GM21528 (cell line): ENCODE measurements at regions not wholly inside any gene's neighbourhood (a gene's known extent, or its start where the extent isn't known, plus 50 kb on each side); places are given as distances from the start of the nearest gene placed in this dataset.

Experiments used
- ATAC-seq: cut with Tn5 transposase; IDR thresholded peaks from one replicate; pipeline ENCODE4 v1.9.1; 2021; ENCODE audit warnings: mild to moderate bottlenecking, moderate library complexity; ENCODE audit not compliant: unreplicated experiment, low FRiP score

DNA sequence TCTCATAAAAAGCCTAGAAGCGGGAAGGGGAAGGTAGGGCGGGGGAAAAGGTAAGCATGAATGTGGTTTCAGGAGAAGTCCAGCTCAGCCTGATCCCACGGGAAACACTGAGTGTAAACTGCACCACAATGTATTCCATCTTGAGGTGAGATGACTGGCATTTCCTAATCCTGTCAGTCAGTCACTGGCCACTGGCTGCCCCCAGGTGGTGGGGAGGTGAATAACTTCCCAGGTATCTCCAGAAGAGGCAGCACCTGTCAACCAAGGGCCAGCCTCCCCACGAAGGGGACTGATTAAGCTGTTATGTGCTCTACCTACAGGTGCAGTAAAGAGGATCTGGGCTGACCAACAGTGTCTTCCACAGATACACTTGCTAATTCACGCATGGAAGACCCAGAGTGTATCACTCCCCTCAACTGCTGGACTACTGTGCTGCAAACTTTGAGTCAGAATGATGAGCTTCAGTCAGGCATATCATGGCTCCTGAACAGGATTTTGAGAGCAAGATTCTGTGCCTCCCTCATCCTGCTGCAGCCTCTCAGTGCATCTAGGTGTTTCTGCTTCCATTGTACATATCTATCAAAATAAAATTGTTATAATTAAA is 108.5 kb upstream of the CCL2 start:
- ATAC-seq, result no peak

DNA sequence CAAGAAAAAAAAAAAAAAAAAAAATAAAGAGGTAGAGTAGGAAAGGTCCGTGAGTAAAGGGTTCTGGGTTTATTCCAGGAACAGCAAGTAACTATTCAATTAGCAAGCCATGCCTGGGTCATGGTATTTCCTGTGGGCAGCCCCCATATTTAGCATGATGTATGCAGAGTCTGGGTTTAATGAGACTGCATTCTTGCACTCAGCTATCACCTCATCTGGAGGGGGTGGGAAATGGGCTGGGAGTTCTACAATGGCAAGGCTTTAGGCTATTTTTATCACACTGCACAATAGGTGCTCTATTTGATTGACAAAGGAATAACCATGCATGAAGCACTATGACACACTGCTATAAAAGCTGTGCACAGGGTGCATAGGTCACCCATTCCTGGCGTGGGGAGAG is 104.0 kb upstream of the CCL2 start:
- no peak for ATAC-seq

DNA sequence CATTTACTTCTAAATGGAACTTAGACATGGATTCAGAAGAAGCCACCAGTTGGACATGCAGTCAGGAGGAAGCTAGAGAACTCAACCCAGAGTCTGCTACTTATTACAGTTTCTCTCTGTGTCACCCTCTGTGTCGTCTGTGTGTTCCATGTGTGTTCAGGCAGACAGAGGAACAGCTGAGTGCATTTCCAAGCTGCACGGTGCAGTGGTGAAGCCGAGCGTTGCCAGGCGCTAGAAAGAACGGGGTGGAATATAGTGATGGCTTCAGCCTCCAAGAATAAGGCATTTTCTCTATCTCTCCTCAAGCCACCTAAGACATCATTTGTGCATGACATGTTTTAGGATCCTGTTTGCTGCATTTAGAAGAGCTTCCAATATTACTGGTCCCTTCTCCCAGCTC is 101.1 kb upstream of the CCL2 start:
- ATAC-seq, result no peak

DNA sequence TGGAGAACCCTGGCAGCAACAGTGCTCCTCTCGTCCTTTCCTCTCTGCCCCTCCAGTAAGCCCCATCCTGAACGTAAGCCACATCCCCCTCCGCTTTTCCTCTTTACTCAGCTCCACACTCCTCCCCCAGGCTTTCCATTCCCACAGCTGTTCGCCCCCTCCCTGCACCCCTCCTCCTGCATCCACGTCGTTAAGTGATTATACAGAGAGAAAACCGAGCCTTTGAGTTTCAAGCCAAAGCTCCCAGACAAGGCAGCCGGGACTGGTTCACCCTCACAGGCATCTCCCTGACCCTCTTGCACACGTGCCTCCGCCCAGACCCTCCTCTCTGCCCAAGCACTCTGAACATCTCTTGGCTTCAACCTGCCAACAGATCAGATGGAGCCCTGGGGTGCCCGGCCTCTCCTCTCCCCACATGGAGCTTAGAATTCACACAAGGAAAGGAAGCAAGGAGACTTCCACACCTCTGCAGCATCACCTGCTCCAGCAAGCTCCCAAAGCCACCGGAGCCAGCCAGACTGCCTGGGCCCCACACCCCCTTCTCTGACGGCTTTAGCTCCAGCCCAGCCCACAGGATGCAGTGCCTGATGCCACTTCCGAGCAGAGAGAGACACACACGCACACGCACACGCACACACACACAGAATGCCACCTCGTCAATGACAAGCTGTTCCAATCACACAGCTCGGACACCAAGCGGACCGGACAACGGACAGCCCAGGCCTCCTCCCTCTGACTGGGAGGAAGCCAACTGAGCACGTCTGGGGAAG is 99.9 kb upstream of the CCL2 start:
- no peak for ATAC-seq

DNA sequence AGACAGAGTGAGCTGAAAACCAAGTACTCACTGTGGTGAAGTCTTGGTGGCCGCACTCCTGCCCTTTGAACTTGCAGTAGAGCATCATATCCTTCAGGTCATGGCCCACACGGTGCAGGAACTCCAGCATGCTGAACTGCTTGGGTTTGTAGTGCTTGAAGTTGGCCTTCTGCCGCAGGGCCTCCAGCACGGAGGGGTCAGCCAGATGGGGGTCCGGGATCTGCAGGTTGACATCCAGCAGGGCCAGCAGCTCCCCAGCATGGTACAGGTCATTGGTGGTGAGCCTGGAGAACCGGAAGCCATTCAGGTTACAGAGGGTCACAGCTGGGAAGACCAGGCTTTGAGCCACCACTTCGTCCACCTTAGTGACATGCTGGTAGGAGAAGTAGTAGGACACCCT is 99.1 kb upstream of the CCL2 start:
- ATAC-seq, result no peak

DNA sequence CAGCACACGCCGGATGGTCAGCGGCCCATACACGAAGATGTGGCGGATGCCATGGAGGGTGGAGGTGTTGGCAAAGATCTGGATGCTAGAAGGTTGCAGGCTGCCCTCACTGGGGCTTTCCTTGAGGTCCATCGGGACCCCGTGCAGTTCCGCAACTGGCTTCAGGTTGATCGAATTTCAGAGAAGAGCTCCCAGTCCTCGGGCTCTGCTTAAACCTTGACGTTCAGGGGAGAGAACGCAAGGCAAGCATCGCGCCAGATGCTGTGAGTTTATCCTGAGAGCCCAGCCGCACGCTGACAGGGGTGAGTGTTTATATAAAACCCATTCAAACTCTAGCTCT is 98.7 kb upstream of the CCL2 start:
- no peak for ATAC-seq

DNA sequence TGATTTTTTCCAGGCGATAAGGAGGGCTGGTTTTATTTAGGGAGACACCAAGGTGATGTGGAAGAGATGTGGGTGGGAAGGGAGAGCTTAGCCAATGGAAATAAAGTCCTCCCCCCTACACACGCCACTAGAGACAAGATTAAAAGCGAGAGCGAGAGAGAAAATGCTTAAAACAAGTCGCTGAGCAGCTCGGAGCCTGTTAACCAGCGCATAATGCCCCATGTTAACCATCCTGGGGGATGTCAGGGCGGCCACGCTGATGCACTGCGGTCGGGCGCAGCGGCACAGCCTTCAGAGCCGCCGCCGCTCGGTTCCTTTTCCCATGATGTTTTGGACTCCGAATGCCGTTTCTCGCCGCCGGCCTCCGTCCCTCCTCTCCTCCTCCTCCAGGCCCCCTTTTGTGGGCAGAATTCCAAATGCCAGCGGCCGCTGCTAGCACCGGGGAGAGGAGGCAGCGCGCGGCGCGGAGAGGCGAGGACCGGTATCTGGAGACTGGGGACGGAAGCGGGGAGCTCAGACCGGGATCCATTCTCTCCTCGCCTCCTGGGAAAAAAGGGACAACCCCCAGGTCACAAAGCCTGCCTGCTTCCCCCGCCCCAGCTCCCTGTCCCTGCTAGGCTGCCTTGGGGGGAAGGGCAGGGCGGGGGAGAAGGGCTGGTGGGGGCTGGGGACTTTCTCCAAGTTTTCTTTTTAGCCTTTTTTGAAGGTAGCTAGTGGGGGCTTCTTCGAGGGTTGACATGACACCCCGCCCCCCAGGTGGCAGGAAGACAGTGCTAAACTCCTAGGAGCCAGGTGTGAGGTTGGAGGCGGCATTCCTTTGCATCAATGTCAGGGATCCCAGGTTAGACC is 98.1 kb upstream of the CCL2 start:
- ATAC-seq, result no peak

DNA sequence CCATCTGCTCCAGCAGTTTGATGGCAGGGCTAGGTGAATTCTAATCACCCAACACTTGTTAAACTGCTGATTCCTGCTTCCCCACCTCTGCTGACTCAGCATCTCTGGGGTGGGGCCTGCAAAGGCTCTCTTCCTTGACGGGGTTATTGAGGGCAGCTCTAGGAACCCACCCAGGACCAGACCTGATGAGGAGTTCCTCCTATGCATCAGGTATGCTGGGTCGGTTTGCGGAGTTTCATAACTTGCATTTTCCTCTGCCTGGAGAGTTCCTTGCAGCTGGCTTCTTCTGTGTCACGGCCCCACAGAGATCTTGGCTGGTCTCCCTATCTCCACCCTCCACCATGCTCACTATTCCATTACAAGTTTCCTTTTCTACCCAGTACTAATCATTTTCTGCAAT is 93.4 kb upstream of the CCL2 start:
- ATAC-seq, result no peak

DNA sequence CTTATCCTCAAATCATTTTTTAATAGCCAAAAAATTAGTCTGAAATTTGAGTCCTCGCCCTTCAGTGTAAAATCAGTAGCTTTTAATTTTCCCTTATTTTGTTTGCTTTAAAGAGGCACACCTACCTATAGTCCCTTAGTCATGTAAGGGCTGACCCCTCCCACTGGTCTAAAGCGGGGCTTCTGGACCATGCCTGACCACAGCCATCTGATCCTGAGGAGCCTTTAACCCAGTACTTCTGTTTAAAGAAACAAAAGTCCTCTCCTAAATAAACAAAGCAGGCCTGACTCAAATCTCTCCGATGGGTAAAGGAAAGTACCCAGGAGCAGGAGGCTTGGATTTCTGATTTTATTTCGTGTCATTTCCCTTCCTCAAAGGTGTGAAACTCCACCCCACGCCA is 92.0 kb upstream of the CCL2 start:
- ATAC-seq, result no peak

DNA sequence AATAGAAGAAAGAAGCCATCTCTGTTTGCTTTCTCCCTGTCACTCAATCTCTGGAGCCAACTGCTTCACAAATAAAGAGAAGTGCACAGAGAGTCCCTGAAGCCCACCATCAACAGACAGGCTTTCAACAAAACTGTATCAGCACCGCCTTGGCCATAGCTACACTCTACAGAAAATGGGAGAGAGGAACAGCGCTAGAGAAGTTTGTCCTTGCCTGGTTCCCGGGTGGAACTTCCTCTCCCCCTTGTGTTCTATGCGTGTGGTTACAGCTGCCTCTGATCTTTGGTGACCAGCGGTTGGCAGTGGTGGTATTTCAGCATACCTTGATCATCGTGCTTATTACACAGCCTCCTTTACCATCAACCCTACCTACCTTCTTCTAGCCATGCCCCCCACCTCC is 91.4 kb upstream of the CCL2 start:
- ATAC-seq, result no peak

DNA sequence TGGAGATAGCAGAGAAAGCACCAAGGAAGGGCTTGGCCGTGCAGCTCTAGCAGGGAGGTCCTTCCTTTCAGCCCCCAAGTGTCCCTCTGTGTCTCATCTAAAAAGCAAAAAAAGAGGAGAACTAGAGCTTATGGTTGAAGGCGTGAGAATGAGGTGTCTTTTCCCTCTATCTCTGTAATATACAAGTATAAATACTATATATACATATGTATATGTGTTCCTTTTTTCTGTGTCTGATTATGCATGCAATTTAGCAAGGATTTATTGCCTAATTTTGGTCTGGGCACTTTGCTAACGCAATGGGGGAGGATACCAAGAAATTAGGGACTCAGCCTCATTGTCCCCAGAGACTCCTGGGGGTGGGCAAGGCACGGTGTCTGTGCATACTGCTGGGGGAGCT is 90.2 kb upstream of the CCL2 start:
- ATAC-seq, result no peak

DNA sequence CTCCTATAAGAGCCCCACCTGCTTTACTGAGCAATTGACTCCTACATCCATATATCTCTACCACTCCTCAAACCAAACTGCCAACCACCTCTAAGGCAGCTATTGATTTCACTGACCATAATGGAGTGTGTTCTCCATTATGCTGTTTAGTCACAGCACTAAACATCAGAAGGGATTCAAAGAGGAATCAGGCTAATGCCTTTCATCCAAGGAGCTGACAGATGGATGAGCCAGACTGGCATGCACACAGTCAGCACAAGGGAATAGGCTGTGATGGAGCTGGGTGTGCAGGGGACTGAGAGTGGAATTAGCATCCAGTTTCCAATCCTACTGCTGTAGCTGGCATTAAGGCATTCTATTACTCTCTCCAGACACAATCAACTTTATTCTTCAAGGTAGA is 88.7 kb upstream of the CCL2 start:
- ATAC-seq, result no peak

DNA sequence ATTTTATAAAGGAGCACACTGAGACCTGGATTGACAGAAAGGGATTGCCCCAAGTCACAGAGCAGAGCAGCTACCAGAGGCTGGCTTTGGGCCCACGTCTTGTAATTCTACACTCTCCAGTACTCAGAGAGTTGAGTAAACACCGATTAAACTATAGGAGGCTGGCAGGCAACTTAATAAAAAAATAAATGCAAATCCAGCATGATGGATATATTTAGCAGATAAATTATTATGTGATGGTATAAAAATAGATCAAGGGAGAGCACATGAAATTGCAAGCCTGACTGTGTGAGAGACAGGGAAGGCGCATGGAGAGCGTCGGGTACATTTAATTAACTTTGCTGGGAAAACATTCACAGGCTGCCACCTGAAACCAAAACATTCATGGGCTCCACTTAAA is 87.7 kb upstream of the CCL2 start:
- no peak for ATAC-seq

DNA sequence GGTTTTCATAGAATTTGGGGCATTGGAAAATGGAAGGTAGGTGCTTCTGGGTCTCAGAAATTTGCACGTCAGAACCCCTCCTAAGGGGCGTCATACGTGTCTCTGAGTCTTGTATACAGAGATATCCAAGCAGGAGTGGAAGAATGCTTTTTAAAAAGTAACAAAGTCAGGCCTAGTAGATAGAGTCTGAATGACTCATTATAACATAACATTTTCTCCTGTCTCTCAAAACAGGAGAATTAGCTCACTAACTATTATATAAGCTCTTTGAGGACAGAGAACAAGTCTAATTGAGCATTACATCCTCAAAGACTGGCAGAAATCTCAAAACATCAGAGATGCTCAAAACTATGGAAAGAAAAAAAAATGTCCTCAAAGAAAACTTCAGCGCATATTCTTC is 86.1 kb upstream of the CCL2 start:
- no peak for ATAC-seq

DNA sequence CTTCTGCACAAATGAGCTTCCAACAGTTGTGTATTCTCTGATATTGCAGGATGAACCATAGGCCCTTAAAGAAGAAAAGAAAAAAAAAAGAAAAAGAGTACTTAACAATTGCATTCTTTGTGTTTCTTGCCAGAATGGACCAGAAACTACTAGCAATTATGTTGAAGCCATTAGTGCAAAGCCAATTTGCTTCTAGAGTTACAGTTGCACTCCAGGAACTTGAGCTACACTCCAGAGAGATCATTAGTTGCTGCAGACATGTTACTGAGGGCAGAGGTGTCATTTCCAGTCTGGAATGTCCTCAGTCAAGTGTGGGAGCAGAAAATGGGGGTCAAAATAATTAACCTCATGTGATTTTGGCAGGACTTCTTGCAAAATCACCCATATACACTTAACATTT is 85.6 kb upstream of the CCL2 start:
- ATAC-seq, result no peak

DNA sequence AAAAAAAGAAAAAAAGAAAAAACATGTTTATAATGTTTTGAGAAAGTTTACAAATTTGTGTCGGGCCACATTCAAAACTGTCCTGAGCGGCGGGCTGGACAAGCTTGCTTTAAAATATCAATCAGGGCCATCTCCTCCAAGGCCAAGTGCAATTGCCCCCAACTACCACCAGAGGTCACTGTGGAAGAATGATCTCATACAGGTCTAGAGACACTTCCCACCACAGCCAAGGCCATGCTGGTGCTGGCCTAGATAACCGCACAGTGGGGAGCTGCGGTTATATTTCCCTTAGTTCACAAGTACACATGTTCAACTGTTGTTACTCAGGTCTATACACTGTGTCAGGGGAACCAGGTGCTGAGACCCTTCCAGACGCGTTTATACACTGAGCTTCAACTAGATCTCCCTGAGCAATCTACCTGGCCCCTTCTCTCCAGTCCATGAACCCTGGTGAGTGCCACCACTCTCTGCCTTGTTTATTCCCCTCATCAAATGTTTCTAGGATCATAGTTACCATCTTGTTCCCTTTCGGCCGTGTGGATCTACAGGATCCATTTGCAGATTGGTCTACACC is 83.8 kb upstream of the CCL2 start:
- ATAC-seq, result no peak

DNA sequence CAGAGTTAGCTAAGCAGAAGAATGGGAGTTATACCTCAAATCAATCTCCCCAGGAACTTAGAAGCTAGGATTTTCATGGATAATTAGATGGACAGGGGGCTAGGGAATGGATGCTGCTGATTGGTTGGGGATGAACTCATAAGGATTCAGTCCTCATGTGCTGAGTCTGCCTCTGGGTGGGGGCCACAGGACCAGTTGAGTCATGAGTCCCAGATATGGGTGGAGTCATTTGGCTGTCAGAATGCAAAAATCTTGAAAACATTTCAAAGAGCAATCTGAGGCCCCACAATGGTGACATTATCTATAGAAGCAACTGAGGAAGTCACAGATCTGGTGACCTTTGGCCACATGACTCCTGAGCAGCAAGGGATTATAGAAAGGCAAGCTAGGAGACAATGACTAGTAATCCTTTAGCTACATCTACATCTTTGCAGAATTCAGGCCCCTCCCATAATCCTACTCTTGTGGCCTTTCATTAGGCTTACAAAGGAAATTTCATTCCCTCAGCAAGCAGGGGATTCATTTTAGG is 82.6 kb upstream of the CCL2 start:
- ATAC-seq, result no peak

DNA sequence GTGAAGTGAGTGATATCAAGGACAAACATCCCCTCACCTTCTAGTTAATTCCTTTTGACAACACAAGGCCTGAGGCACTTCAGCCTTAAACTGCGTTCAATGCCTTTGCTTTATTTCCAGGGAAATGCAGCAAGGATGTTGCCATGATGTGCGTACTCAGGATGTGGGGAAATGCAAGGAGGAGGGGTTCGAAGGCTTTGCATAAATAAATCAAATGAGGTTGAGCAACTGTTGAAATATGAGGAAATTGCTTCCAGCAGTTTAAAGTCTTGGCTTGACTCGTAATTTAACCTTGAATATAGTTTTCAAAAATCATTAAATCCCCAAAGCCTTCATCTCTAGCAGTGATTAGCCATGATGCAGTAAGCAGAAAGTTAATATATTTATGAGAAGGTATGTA is 81.8 kb upstream of the CCL2 start:
- no peak for ATAC-seq

DNA sequence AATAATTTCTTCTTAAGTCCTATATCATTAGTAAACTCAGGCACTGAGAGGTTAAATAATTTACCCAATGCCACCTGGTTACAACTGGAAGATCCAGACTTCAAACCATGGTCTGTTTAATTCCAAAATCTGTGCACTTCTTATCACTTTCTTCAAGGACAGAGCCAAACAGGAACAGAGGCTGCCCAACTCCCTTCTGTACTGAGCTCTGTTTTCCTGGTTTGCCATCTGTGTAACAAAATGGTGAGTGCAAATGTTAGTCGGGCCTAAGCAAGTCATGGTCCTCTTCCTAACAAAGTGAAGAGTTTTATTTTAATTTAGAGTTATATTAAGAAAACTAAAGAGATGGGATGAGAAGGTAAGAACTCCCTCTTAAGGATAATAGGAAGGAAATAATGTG is 80.6 kb upstream of the CCL2 start:
- no peak for ATAC-seq

DNA sequence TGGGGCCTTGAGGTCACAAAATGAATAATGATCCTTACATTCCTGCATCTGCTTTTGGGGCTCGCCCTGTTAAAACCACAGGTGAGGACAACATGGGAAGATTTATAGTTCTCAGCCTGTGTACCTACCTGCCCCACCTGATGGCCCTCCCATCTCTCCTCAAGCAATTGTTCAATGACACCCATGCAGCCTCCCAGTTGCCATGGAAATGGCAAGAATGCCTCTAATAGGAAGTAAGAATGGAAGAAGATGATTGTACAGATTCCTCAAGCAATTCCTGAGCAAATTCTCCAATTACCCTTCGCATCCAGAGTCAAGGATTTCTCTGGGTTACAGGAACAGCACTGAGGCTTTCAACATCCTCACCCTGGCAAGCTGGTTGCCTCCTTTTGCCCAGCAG is 78.6 kb upstream of the CCL2 start:
- no peak for ATAC-seq

DNA sequence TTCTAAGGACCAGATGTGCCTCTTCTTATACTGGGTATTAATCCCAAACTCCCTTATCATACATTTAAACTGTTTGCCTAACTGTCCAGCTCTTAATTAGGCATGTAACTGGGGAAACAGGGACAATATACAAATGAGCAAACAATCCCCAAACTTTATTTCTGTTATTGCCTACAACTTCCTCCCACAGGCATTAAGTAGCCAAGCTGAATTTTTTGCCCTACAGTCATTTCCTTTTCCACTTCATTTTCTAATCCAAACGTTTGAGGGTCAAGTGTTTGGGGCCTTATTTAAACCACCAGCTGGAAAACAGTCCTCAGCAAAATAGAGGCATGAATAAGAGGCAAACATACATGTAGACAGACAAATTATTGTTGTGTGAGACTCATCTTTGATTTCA is 77.4 kb upstream of the CCL2 start:
- no peak for ATAC-seq
